SK-N-DZ (cell line): ENCODE measurements at regions not wholly inside any gene's neighbourhood (a gene's known extent, or its start where the extent isn't known, plus 50 kb on each side); places are given as distances from the start of the nearest gene placed in this dataset.
A peak's percentile ranks its signal among the peaks of the same experiment; 100 is the strongest.

Source experiments
- DNase-seq: peaks from one replicate; pipeline ENCODE4 v3.0.0-alpha.2; 2015; ENCODE audit warnings: low spot score

DNA sequence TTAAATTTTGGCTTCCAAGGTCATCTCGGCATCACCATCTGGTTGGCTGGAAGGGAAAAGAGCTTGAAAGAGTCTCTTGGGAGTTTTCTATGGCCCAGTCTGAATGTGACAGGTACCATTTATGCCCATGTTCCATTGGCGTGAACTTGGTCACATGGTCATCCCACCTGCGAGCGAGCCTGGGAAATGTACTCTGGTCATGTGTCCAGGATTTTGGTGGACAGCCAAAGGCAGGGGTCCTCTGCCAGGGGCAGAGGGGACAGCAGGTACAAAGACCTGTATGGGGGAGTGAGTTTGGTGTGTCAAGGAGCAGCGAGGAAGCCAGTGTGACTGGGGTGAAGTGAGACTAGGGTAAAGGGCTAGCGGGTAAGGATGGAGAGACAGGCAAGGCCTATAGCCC, 112.6 kb downstream of the CDC5L start:
- no peak for DNase-seq

DNA sequence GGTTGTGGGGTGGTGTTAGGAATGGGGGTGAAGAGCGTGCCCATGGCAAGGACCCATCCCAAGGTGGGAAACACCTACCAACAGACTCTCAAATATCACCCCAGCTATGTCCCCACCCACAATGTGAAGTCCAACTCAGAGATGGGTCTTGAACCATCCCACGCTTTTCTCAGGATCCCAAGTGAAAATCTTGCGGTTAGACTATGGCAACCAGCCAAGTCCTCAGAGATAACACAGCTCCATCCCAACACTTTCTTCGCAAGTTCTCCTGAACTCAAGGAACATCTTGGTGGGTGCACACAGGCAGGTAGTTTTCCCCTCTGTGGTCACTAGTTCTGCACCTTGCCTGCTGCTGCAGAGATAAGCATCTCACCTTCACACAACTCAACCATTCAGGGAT, 116.0 kb downstream of the CDC5L start:
- no peak for DNase-seq

DNA sequence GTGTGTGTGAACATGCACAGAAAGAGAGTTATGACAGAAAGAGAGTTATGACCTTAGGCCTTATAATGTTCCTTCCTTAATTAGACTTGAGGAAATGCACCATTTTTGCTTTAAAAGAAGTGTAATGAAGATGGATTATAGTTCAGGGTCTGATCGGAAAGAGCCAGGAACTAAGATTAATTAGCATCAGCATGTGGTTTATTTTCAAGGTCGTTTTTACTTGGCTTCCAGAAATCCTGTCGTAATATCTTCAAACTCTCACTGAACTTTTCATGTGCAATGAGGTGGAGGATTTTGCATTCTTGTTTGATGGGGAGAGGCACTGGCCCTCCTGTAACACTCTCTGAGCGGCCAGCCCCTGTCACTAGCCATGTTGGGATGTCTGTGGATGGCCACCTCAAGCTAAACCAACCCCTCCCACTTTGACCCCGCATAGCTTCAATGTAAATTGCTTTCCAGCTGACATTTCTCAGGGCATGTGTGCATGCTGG, 116.8 kb downstream of the CDC5L start:
- no peak for DNase-seq

DNA sequence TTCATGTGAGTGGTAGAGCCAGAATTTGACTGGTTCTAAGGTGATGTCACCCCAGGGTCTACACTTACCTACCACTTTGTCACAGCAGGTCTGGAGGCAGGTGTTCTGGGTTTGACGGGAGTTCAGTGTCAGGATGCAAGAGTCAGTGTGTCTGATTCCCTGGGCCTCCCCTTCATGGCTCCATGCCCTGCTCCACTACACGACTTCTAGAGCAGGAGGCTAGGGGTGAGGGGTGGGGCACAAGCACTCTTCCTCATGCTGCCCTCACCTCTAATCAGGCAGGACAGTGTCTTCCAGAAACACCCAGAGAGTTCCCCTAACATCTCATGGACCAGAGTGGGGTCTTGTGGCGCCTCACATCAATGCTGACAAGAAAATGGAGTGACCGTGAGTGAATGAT, 118.2 kb downstream of the CDC5L start:
- no peak for DNase-seq

DNA sequence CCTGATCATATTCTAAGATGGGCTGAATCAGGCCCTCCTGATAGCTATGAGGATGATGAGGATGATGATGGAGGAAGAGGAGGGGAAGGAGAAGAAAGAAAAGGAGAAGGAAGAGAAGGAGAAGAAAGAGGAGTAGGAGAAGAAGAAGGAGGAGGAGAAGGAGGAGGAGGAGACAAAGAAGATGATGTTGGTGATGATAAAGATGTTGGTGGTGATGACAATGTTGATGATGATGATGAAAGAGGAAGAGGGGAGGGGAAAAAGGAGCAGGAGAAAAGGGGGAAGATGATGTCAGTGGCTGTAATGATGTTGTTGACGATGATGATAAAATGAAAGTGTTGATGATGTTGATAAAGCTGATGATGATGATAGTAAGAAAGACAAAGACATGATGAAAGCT, 119.5 kb downstream of the CDC5L start:
- no peak for DNase-seq

DNA sequence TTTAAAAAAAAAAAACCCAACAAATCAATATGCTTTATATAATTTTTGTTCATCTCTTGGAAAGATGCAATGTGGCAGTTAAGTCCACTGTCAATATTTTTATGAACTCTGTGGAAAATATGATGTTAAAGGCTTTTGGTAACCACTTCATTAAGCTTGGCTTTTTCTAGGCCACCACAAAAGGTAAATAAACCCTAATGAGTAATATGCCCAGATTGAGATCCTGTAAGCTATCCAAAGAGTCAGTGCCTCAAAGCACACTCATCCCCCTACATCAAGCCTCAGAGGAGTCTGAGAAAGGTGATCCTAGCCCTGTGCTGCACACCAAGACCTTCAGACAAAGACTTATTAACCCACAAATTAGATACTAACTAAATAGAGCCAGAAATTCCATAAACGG, 121.1 kb downstream of the CDC5L start:
- no peak for DNase-seq

DNA sequence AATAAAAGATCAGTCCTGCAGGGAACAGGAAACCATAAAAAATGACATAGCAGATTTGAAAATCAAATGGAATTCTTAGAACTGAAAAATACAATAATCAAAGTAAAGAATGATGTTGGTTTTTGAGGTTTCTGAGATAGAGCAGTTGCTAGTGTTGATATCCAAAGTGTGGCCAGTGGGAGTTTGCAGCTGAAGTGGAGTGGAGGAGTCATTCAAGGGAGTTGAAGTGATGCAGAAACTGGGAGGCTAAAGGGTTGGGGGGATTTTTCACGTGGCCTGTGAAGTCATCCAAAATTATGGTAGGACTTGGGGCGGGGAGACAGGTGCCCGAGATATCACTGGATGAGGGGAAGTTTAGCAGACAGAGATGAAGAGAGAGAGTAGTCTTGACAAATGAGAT, 123.6 kb downstream of the CDC5L start:
- DNase-seq, result no peak

DNA sequence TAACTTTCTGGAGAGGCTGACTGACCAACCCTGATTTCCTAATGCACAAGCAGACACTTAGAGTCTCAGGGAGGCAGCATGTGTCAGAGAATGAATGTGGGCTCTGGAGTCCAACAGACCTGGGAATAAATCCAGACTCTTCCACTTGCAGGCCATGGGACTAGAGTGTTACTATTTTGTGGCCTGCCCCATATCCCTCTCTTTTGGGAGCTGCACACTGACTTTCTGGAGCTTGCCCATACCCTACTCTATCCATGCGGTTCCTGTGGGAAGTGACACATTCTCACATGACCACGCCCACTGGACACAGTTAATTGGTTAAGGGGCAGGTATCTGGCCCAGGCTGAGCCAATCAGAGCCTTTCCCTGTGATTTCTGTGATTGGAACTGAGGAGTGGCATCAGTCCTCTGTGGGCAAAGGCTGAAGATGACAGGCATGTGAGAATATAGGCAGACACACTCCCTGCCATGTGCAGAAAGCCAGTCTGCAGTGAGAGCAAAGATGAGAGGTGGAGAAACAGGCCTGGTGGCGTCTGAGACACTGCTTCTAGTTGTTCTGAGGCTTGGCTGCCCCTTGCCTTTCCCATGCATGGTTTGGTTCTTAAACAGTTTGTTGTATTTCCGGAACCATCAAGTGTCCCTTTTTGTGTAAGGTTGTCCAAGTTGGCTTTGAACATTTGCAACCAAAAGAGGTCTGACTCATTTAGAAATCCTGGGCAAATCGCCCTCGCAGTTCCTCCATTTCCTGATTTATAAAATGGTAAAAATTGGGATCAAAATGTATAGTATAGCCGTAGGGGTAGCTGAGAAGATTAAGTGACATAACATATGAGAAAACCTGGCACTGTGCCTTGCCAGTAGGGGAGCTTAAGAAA, 125.6 kb downstream of the CDC5L start:
- DNase-seq, result peak; percentile 34

DNA sequence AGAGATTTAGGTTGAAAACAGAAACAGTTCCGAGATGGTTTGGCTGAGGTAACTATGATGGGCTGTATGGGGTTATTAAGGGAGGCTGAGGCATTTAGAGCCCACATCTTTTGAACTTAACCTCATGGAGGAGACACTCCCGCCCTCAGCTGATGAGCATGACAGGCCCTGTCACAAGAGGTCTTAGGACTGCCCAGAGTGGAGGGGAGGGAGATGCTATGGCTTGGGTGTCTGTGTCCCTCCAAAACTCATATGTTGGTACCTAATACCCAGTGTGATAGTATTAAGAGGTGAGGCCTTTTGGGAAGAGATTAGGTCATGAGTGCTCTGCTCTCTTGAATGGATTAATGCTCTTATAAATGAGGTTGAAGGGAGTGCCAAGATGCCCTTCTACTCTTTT, 126.6 kb downstream of the CDC5L start:
- DNase-seq, result no peak

DNA sequence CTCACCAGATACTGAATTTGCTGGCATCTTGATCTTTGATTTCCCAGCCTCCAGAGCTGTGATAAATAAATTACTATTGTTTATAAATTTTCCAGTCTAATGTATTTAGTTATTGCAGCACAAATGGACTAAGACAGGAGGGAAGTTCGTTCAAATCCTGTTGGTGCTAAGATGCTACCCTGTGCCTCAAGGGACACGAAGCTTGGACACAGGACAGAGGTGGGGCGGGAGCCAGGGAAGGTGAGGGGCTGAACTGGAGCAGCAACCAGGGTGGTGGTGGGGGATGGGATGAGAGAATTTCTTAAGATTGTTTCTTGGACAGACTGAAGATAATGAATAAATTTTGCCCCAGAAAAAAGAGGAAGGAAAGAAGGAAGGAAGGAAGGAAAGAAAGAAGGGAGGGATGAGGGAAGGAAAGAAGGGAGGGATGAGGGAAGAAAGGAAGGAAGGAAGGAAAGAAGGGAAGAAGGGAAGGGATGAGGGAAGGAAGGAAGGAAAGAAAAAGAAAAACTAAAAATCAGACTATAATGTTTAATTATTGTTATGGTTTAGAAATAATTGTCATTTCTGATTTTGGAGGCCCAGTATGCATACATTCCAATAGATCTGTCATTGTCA, 127.2 kb downstream of the CDC5L start:
- no peak for DNase-seq

DNA sequence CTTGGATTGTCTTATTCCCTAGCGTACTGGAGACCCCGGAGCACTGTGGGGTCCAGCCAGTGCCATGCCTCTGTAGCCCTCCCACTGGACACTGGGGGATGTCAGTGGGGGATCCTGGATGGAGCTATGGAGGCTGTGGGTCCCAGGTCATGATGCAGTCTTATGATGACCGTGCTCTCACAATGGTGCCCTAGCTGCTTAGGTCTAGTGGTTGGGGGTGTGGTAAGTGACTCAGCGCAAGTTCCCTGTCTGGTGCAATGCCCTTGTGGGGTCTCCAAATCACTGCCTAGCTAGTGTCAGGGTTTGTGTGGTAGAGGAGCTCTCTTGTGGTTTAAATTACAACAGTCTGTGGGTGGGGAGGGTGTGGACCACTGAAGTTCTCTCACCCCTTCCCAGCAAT, 135.4 kb downstream of the CDC5L start:
- DNase-seq, result no peak

DNA sequence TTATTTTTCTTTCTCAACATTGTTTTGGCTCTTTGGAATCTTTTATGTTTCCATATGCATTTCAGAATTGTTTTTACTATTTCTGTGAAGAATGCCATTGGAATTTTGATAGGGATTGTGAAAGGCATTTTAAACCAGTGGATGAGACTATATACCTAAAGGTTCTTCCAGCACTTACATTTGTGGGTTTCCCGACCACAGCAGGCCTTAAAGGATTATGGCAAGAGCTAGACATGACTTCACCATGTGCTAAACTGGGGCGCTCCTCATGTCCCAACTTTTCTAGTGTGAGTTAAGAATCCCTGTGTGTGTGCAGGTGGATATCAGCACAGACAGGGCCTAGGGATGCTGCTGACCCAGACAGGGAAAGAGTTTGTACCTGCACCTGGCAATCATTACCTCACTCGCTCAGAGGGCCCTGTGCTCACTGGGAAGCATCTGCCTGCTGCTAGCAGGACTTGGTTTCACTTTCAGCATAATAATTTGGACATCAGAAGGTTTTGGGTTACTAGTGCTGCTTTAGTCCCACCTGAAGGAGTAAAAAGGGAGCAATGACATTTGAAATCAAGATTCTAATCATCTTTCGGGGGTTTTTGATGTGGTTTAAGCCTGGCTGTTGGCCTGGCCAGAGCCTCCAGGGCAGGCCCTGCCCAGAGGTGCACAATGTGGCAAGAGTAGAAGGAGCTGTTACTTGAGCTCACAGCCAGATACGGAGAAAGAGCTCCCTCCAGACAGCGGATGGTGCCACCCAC, 137.1 kb downstream of the CDC5L start:
- no peak for DNase-seq

DNA sequence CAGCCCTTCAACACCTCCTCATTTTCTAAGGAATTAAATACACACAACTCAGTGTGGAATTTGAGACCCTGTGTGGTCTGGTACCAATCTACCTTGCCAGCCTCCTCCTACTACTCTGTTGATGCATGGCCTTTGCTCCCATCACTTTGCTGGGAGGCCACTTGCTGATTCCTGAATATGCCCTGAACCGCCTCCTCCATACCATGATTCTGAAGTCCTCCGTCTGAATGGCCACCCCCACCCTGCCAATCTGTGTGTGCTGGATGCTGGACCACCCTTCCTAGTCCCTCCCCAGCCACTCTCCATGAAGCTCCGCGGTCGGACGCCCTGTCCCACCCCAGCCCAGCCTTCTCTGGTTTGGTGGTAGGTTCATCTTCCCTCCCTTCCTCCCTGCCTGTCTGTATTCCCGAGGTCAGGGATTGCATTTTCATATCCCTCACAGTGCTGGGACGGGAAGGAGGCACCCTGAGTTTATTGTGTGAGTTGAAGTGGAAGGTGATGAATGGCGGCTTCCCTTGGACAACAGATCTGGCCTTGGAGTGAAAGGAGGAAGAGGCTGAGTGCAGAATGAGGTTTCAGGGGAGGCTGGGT, 138.3 kb downstream of the CDC5L start:
- no peak for DNase-seq

DNA sequence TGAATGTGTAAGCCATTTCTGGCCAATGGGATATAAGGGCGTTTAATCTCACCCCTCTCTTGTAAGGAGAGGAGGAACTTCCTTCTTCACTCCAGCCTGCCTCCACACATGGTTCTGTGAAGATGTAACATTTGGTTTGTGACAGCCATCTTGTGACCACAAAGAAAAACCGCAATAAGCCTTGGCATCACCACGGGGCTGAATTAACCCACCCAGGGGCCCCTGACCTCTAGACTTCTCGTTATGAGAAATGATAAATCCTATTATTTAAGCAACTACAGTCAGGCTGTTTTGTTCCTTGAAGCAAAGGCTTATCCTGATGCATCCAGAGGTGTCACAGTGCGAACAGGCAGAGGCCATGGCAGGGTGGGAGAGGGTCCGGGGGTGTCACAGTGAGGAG, 139.7 kb downstream of the CDC5L start:
- DNase-seq, result no peak

DNA sequence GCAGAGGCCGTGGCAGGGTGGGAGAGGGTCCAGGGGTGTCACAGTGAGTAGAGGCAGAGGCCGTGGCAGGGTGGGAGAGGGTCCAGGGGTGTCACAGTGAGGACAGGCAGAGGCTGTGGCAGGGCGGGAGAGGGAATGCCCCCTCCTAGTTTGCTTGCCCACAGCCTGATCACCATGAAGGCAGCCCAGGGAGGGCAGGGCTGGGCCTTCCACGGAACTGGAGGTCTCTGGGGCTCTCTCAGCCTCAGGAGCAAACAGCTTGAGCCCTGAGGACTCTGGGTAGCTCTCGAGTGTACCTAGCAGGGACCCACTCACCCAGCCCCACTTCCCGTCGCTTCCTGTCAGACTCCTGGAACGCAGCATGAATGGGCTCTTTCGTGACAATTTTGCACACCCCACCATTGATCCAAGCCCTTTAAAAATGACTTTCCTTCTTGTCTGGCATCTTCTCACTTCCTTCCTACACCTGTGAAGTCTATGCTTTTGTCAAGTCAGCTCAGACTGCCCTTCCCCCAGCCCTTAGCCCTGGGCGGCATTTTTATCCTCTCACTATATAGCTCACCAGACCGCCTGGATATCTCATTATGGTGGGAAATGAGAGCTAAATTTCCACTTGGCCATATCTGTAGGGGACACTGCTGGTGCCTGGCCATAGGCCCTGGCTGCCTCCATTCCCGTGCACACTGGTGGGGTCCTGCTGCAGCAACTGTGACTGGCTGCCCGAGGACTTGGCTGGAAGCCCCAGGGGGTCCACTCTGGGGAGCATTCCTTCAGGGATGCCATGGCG, 140.3 kb downstream of the CDC5L start:
- no peak for DNase-seq

DNA sequence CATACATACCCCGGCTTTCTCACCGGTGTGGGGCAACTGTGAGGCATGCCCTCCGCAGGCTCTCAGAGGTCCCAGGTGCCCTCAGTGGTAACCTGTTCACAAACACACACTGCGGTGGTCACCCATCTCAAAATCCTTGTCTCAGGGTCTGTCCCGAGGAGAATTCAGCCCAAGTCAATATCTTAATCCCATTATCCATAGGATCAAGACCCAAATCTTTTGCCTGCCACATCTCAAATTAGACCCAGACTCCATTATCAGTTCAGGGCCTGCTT, 140.8 kb downstream of the CDC5L start:
- no peak for DNase-seq

DNA sequence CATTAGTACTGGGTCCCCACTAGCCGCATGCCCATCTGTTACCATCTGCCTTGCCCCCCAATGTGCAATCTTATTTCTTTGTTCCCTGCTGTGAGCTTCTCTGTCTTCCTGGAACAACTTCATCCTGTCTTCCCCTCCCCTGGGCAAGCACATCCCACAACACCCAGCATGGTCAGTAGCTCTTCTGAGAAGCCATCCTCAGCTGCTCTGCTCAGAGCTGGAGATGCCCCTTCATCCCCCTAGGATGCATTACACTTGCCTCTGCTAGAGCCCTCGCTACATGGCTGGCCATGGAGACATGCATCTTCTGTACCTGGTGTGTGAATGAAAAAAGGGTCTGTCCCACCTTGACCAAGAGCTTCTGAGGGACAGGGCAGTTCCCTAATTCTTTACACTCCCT, 141.2 kb downstream of the CDC5L start:
- DNase-seq, result no peak

DNA sequence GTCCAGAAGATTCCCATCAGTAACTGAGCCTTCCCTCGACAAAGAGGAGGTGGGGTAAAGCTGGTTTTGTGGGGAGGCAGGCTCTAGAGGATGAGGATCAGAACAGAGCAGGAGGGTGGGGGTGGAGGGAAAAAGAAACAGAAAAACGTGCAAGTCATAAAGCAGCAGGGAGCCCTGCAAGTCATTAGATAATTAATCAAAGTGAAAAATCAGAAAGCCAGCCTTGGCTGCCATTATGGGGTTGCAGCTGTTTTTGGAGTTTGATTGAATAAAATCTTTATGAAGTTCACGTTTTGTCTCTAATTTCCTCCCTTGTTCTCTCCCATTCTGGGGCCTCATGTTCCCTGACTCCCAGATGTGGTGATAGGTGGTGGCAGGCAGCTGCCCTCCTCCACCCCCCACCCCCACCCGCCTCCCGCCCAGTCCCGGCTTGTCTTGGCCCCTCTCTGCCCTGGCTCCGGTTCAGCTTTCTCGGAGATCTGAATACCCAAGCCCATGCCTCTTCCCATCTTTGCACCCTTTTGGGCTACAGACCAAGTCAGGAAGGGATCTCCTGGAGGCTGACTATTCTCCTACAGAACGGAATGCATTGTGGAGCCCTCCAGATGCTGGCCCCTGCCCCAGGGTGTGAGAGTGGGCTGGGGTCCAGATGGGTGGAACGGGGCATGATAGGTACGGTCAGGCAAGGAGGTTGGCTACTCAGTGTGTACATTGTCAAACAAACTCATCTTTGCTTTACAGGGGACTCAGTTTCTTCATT, 141.8 kb downstream of the CDC5L start:
- no peak for DNase-seq

DNA sequence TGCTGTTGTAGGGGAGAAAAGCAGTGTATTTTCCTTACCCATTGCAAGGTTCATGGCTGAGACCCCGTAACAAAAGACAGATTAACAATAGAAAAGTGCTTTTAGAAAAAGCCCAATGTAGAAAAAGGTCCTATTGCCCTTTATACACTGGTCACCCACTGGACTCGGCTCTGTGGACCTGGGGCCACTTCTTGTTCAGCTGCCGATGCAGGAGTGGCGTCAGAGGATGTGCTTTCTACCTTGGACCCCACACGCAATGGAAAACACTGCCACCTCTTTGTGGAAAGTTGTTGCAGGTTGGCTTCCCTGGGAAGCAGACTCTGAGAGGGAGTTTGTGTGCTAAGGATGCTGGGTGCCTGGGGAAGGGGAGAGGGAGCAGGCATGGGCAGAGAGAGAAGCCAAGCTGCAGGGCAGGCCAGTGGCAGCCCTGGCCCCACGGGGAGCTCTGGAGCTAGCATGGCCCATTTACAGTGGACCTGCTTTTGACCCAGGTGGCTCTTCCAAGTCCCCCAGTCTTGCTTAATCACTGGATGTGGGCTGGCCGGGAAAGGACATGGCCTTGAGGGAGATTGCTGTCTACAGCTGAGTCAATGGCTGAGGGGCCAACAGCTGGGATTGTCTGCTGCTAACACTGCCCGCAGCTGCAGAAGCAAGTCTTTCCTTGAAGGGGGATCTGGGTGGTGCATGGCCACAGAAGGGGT, 142.9 kb downstream of the CDC5L start:
- DNase-seq, result no peak

DNA sequence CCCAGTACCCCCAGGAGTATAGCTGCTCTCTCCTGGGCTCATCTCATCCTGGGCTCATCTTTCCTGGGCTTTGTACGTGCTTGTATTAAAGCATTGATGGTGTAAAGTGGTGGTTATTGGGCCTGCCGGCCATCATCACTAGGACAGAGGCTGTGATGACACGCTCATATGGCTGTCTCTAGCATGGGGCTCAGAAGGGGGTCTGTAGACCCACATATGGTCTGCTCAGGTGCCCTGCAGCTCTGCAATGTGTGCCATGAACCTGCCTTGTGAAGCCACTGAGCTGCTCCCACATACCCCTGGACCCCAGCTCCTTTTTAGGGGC, 143.4 kb downstream of the CDC5L start:
- DNase-seq, result no peak
